HG02938 (cell line): ENCODE measurements at regions not wholly inside any gene's neighbourhood (a gene's known extent, or its start where the extent isn't known, plus 50 kb on each side); places are given as distances from the start of the nearest gene placed in this dataset.

ENCODE experiments used
- ATAC-seq: cut with Tn5 transposase; IDR thresholded peaks from one replicate; pipeline ENCODE4 v1.9.1; 2021; ENCODE audit warnings: mild to moderate bottlenecking, moderate library complexity; ENCODE audit not compliant: unreplicated experiment

DNA sequence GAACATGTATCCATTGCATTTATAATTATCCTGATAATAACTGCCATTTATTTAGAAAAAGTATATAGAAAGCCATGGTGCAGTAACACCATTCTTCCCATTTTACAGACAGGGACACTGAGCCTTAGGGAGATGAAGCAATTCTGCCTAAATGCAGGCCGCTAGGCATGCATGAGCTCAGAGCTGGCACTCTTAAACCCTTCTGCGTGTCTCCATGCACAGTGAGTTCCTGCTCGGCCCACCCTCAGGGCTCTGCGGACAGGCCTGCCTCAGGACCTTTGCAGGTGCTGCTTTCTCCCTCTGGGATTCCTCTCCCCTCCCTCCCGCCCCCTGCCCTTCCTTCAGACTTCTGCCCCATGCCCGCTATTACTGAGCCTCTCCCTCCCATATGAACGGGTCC lies 54.3 kb upstream of the WSB1 start:
- ATAC-seq: no peak

DNA sequence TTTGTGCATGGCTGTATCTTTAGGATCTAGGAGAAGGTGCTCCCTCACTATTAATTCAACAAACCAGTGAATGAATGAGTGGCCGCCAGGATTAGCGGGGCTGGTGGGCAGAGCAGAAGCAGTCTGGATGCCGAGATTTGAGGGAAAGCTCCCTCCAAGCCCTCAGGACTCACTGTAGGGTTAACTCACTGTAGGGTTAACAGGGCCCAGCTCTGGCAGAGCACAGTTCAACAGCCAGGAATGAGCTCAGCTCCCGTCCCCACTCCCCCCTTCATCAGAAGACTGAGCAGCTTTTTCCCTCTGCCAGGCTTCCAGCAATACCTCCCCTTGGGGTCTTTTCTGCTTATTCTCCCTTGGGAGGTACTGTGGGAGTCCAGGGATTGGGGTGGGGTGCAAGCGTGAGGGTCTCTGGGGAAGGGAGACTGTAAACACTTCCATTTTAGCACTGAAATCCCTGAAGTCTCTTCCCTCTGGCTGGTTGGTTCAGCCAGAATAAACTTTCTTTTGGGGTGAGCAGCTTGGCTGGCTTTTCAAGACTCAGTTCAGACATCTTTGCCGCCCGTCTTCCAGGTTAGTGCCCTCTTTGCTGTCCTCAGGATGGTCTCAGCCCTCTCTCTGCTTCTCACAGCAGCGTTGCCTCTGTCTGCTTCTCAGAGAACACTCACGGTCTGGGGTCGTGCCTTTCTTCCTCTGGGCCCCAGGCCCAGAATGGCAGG lies 53.7 kb upstream of the WSB1 start:
- ATAC-seq: no peak

DNA sequence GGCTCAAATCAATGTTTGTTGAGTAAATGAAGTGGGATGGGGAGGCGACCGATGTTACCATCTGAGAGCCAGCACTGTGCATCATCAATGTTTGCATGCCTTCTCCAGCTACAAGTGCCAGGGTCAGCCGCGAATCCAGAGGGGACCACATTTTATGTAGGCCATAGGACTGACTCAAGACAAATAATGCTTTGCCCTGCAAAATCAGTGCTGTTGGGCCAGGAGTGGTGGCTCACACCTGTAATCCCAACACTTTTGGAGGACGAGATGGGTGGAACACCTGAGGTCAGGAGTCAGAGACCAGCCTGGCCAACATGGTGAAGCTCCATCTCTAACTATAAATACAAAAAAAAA lies 53.1 kb upstream of the WSB1 start:
- no peak for ATAC-seq

DNA sequence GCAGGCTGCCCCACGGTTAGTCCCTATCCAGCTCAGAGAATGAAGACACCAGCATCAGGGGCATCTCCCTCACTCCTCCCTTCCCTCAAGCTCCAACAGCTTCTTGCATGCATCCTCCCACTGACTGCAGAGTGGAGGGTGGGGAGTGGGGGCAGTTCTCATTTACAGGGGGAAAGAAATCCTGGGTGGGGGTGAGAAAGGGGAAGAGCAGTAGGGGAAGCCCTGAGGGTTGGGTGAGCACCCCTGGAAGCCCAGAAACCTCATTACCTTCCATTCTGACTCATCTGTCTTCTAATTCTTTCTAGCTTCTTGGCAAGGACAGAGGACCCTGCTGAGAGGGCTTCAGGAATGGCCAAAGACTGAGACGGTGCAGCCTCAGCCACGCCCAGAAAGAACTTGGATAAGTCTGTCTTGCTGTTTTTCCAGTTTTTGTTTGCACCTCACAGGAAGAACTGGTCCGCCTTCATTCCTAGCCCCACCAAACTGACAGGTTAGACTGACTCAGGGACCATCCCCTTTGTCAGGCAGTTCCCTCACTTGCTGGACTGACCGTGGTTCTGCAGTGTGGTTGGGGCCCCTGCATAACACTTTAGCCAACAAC lies 52.5 kb upstream of the WSB1 start:
- ATAC-seq: peak; percentile 46

DNA sequence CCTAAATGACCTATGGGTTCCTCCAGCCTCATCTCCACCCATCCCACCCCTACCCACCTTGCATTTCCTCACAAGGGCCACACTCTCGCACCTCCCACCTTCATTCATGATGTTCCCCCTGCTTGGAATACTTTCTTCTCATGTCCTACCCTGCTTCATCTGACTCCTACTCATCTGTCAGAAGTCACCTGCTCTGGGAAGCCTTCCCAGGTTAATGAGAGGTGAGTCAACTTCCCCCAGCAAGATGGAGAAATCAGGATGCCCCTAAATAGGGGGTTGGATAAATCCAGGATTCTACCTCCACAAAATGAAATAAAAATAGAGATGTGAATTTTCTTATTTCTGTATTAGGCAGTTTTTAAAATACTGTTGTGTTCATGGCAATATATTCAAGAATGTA lies 51.0 kb upstream of the WSB1 start:
- ATAC-seq: no peak

DNA sequence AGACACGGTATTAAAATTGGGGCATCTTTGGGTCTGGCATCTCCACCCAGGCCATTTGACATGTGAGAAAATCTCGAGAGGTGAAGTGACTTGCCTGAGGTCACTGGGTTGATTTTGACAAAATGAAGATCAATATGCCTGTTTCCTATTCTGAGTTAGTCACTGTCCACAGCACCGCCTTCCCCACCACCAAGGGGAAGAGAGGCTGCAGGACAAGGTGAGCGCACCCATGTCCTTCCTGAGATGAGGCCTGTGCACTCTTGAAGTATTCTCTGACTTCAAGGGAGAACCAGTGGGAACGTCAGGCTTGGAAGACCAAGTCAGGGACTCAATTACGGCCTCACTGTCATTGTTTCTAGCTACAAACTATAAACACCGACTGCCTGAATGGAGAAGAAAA lies 49.9 kb upstream of the WSB1 start:
- no peak for ATAC-seq
